NAMALWA (cell line): ENCODE measurements at regions not wholly inside any gene's neighbourhood (a gene's known extent, or its start where the extent isn't known, plus 50 kb on each side); places are given as distances from the start of the nearest gene placed in this dataset.
"Not testable (repeated sequence)": the region's sequence is repeated elsewhere in the genome, so short reads cannot be mapped to it uniquely, and the experiment has no call there.

Experiments used
- DNase-seq: peaks from one replicate; pipeline ENCODE4 v3.0.0-alpha.2; 2015; ENCODE audit warnings: low spot score

- no peak for DNase-seq
Observed at GRCh38 chr3:153552887-153553604, 391.0 kb downstream of the RAP2B start.

- DNase-seq = no peak
Observed at GRCh38 chr3:153553605-153553945, 391.5 kb downstream of the RAP2B start.

- no peak for DNase-seq
Observed at GRCh38 chr3:153555919-153556318, 393.9 kb downstream of the RAP2B start.

GRCh38 chr3:153559366-153559765, 397.3 kb downstream of the RAP2B start:
- not testable (repeated sequence) for DNase-seq

GRCh38 chr3:153567011-153567410, 405.0 kb downstream of the RAP2B start:
- no peak for DNase-seq

GRCh38 chr3:153567556-153567955, 405.5 kb downstream of the RAP2B start:
- DNase-seq = no peak

- DNase-seq = not testable (repeated sequence)
Observed at GRCh38 chr3:153570481-153570880, 408.5 kb downstream of the RAP2B start.

- no peak for DNase-seq
Observed at GRCh38 chr3:153572165-153572564, 410.1 kb downstream of the RAP2B start.

GRCh38 chr3:153572654-153573053, 410.6 kb downstream of the RAP2B start:
- no peak for DNase-seq

GRCh38 chr3:153573481-153573880, 411.5 kb downstream of the RAP2B start:
- DNase-seq = no peak

- no peak for DNase-seq
Observed at GRCh38 chr3:153574445-153574844, 412.4 kb downstream of the RAP2B start.

- DNase-seq = no peak
Observed at GRCh38 chr3:153577059-153577736, 415.2 kb downstream of the RAP2B start.

GRCh38 chr3:153578046-153578445, 416.0 kb downstream of the RAP2B start:
- no peak for DNase-seq

- DNase-seq = no peak
Observed at GRCh38 chr3:153590051-153590450, 428.0 kb downstream of the RAP2B start.

GRCh38 chr3:153591561-153592245, 429.7 kb downstream of the RAP2B start:
- DNase-seq = no peak

GRCh38 chr3:153595186-153595815, 433.3 kb downstream of the RAP2B start:
- peak; percentile 44 for DNase-seq

- no peak for DNase-seq
Observed at GRCh38 chr3:153596401-153596800, 434.4 kb downstream of the RAP2B start.

- DNase-seq = no peak
Observed at GRCh38 chr3:153599685-153600084, 437.7 kb downstream of the RAP2B start.

- no peak for DNase-seq
Observed at GRCh38 chr3:153600896-153601295, 438.9 kb downstream of the RAP2B start.

GRCh38 chr3:153601374-153601853, 439.4 kb downstream of the RAP2B start:
- no peak for DNase-seq

- no peak for DNase-seq
Observed at GRCh38 chr3:153602801-153603200, 440.8 kb downstream of the RAP2B start.

- DNase-seq = no peak
Observed at GRCh38 chr3:153614140-153614539, 452.1 kb downstream of the RAP2B start.

- no peak for DNase-seq
Observed at GRCh38 chr3:153614563-153614962, 452.5 kb downstream of the RAP2B start.
